ENCODE measurements at regions not wholly inside any gene's neighbourhood (a gene's known extent, or its start where the extent isn't known, plus 50 kb on each side); places are given as distances from the start of the nearest gene placed in this dataset.
"Not testable (repeated sequence)": the region's sequence is repeated elsewhere in the genome, so short reads cannot be mapped to it uniquely, and the experiment has no call there.

DNA sequence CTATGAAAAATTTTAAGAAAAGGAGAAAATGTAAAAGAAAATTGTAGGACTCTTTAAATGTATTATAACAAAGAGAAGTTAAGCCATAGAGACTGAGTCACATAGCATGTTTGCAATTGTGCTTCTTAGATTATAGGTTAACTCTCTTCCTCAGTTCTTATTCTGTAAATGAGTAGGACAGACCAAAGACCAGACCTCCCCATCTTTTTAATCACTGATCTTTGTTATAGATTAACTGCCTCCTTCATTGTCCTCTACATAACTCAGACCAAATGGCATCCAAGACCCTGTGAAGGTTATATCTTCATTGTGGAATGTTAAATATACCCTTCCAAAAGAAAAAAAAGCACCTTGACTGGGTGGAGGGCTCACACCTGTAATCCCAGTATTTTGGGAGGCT is 316.9 kb upstream of the LRRTM4 start:
- DNase-seq = no peak

DNA sequence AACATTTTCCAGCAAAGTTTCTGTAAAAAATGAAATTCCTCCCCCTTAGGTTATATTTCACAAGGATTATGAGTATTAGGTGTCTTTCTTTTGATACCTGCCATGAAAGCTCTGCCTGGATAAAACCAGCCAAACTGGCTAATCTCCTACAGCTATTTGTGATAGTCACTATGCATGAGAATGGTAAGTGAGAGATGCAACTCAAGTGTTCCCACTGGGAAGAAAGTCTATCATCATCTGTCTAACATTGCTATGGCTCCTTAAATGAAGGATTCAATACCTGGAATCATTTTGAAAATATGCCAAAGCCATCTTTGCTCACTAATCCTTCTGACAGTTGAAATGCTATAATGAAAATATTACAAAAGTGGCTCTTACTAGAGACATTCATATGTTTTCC is 339.9 kb upstream of the LRRTM4 start:
- DNase-seq = no peak

DNA sequence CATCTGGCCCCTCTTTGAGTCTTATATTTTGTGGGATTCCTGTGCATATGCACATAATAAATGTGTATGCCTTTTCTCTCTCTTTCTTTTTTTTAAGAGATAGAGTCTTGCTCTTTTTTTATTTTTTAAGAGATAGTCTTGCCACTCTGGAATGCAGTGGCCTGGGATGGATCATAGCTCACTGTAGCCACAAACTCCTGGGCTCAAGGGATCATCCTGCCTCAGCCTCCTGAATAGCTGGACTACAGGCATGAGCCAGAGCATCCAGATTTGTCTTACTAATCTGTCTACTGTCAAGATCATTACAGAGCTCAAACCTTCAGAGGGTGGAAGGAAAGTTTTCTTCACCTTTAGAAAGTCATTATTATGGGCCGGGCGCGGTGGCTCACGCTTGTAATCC is 342.2 kb upstream of the LRRTM4 start:
- DNase-seq = no peak

GRCh38 chr2:77866661-77867060 is 344.5 kb upstream of the LRRTM4 start:
- DNase-seq = no peak

GRCh38 chr2:77867146-77867545 is 345.0 kb upstream of the LRRTM4 start:
- no peak for DNase-seq

DNA sequence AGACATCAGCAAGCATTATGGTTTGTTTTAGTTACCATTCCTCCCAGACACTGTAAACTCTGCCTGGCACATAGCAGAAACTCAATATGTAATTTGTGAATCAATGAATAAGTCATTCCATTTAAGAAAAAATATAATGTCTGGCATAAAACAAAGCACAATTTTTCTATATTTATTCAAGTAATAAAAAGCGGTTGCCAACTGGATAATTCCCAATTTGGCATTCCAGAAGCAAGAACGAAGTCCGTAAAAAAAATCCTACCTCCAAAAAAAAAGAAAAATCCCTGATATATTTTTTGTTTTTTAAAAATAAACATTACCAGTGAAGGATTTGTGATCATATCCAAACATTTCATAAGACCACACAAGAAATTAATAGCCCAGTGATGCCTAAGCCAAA is 351.3 kb upstream of the LRRTM4 start:
- no peak for DNase-seq

GRCh38 chr2:77900211-77900610 is 378.0 kb upstream of the LRRTM4 start:
- not testable (repeated sequence) for DNase-seq

DNA sequence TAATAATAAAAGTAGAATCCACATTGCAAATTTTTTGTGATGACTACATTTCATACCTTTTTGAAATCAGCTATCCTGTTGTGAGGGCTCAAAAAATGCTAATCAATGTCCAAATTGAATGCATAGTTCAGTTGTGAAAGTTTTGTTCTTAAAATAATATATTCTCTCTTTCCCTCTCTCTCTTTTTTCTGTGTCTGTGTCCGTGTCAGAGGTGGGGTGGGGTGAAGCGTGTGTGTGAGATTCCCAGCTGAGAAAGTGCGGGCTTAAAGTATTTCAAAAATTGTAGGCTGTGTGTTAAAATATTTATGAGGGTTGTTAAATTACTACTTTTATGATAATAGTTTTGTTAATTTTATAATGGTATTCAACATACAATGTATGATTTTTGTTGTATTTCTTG is 388.0 kb upstream of the LRRTM4 start:
- DNase-seq = no peak

- no peak for DNase-seq
Measured at GRCh38 chr2:77920838-77921366, 398.7 kb upstream of the LRRTM4 start.

- no peak for DNase-seq
Measured at GRCh38 chr2:77922567-77922966, 400.4 kb upstream of the LRRTM4 start.

GRCh38 chr2:77937366-77937765 is 415.2 kb upstream of the LRRTM4 start:
- DNase-seq = no peak

- DNase-seq = no peak
Measured at GRCh38 chr2:77938462-77938861, 416.3 kb upstream of the LRRTM4 start.

GRCh38 chr2:77939370-77939769 is 417.2 kb upstream of the LRRTM4 start:
- no peak for DNase-seq

DNA sequence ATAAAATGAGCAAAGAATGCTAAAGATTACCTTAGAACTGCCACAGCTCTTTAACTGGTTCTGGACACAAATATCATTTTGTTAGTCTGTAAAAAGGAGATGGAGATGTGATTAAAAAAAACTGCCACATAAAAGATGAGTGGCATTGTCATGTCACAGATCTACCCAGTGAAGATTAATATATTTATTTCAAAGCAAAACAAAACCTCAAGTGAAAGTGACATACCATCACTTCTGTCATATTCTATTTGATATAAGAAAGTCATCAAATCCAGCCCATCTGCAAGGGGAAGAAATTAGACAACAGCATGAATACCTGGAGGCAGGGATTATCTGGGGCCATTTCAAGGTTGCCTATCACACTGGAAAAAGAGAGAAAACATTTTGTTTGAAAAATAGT is 417.6 kb upstream of the LRRTM4 start:
- no peak for DNase-seq

GRCh38 chr2:77954931-77955330 is 432.8 kb upstream of the LRRTM4 start:
- DNase-seq = no peak

- no peak for DNase-seq
Measured at GRCh38 chr2:77962943-77963342, 440.8 kb upstream of the LRRTM4 start.

DNA sequence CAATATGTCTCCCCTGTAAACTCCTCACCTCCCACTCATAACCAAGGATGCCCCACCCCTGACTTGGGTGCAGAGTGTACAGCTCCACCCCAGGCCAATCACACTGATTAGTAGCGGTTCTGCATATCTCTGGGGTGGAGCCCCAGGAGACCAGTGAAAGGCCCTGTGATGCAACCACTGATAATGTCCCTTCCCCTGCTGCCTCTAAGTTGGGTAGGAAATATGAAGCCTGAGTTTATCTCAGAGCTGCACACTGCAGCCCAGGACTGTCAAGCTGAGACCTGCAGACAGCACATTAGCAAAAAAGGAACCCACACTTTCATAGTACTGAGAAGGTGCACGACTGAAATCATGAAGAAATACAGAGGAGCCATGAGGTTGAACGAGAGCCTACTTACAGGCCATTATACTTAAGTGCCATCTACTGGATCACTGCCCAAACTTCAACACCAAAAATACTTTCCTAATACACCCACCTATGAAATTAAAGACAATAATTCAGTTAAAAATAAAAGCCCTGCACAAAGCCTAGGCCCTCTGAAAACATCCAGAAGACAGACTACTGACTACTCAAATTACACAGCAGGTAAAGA is 455.4 kb upstream of the LRRTM4 start:
- peak; percentile 94 for DNase-seq

DNA sequence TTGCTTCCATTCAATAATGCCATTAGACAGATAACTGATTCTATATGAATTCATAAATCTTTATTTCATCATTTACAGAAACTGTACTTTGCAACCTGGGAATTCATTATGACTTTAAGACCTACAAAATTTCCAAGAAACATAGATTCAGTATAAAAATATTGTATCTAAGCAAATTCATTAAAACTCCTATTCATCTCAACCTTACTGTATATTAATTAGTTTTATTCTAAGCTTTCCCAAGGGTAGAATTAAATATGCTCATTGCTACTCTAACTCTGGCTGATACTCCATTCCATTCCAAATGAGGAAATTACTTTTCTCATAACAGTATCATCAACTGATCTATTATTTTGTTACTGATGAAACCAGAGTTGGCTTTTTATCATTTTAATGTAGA is 473.0 kb upstream of the LRRTM4 start:
- no peak for DNase-seq

- peak; percentile 1 for DNase-seq
Measured at GRCh38 chr2:77999376-77999775, 477.2 kb upstream of the LRRTM4 start.

- no peak for DNase-seq
Measured at GRCh38 chr2:78009289-78009688, 487.1 kb upstream of the LRRTM4 start.

DNA sequence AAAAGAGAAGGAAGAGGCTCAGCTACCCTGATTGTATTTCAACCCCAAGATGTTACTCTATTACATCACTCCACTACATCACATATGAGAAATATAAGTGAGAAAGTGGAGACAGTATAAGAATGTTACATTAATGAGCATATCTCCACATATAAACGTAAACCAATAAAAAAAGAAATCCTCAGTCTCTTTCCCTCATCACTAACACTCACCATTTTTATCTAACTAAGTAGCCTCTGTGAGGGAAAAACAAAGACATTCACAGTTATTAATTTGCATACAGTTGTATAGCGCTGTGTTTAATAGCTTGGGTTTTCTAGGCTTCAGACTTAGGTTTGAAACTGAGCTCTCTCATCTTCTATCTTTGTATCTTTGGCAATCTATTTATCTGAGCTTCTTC is 489.1 kb upstream of the LRRTM4 start:
- peak; percentile 1 for DNase-seq

- no peak for DNase-seq
Measured at GRCh38 chr2:78020491-78020890, 498.3 kb upstream of the LRRTM4 start.

DNA sequence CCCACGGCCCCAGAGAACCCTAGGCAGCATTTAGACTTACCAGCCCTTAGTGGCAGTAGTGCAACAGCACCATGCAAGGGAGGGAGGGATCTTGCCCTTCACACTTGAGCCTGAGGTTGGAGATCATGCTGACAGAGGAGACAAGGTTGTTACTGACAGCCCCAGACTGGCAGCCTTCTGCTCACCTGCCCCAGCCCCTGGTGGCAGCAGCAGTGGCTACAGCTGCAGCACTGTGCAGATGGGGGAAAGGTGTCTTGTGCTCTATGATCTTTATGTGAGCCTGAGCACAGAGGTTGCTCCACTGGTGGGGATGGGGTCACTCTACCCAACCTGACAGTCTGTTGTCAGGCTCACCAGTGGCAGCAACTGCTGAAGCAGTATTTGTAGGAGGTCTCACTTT is 501.2 kb upstream of the LRRTM4 start:
- DNase-seq = no peak

- no peak for DNase-seq
Measured at GRCh38 chr2:78024996-78025395, 502.8 kb upstream of the LRRTM4 start.

- DNase-seq = peak; percentile 19
Measured at GRCh38 chr2:78029392-78029995, 507.3 kb upstream of the LRRTM4 start.

Measured in OCI-M1 (cell line).